ENCODE measurements at regions not wholly inside any gene's neighbourhood (a gene's known extent, or its start where the extent isn't known, plus 50 kb on each side); places are given as distances from the start of the nearest gene placed in this dataset.

GRCh38 chr5:174654442-174654841 lies 69.9 kb upstream of the MSX2 start:
- no peak for DNase-seq (ENCODE audit: low spot score)
- in situ Hi-C loops (cut with HindIII; ENCODE audit: low sequenced_read_pairs) = no loop called here

- no peak for DNase-seq (ENCODE audit: low spot score)
- in situ Hi-C loops (cut with HindIII; ENCODE audit: low sequenced_read_pairs) = no loop called here
Measured at GRCh38 chr5:174655351-174655750, 69.0 kb upstream of the MSX2 start.

GRCh38 chr5:174664180-174664850 lies 60.1 kb upstream of the MSX2 start:
- in situ Hi-C loops (cut with HindIII; ENCODE audit: low sequenced_read_pairs) = no loop called here
- no peak for DNase-seq (ENCODE audit: low spot score)

GRCh38 chr5:174665347-174665746 lies 59.0 kb upstream of the MSX2 start:
- in situ Hi-C loops (cut with HindIII; ENCODE audit: low sequenced_read_pairs) = no loop called here
- DNase-seq (ENCODE audit: low spot score) = no peak

- DNase-seq (ENCODE audit: low spot score) = no peak
- in situ Hi-C loops (cut with HindIII; ENCODE audit: low sequenced_read_pairs) = no loop called here
Measured at GRCh38 chr5:174667526-174667925, 56.9 kb upstream of the MSX2 start.

- in situ Hi-C loops (cut with HindIII; ENCODE audit: low sequenced_read_pairs) = no loop called here
- DNase-seq (ENCODE audit: low spot score) = no peak
Measured at GRCh38 chr5:174668349-174668748, 56.0 kb upstream of the MSX2 start.

Measured in G401 (cell line).